ENCODE measurements at regions not wholly inside any gene's neighbourhood (a gene's known extent, or its start where the extent isn't known, plus 50 kb on each side); places are given as distances from the start of the nearest gene placed in this dataset.

DNA sequence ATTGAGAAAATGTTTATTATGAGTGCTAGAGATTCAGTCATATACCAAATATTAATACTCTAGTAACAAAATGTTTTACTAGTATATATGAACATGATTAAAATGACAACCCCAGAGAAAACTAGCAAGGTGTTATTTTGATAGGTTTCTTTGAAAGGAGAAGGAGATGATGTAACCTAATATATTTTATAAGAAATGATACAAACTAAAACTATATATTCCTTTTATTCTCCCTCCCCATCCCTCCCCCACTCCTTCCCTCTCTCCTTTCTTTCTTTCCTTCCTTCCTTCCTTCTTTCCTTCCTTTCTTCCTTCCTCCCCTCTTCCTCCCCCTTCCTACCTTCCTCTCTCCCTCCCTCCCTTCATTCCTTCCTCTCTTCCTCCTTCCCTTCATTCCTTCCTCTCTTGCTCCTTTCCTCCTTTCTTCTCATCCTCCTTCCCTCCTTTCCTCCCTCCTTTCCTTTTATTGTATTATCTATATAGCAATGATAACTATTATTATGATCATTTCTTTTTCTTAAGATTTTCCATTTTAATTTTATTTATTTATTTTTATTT is 215.3 kb upstream of the MEF2C start:
- Histone ChIP-seq H3K4me3 (ENCODE audit: low read depth in 1 of 2, low read length in 2 of 2) (no peak overlapping the region), H3K36me3 (ENCODE audit: control insufficient read depth in 1 of 2, insufficient read depth in 2 of 2, low read length in 2 of 2) (no peaks in the 10 kb centered on the region), H3K27ac (ENCODE audit: low read length) (no peak overlapping the region), H3K9me3 (ENCODE audit: control insufficient read depth in 1 of 2, low read length in 2 of 2) (no peaks in the 10 kb centered on the region), H3K27me3 (ENCODE audit: low read depth, low read length) (no peaks in the 10 kb centered on the region), H3K4me1 (ENCODE audit: control insufficient read depth in 1 of 2, insufficient read depth in 2 of 2, low read length in 2 of 2) (no peaks in the 10 kb centered on the region)

- Histone ChIP-seq H3K27ac (ENCODE audit: low read length) (no peak overlapping the region), H3K36me3 (ENCODE audit: control insufficient read depth in 1 of 2, insufficient read depth in 2 of 2, low read length in 2 of 2) (no peaks in the 10 kb centered on the region), H3K4me3 (ENCODE audit: low read depth in 1 of 2, low read length in 2 of 2) (no peak overlapping the region), H3K4me1 (ENCODE audit: control insufficient read depth in 1 of 2, insufficient read depth in 2 of 2, low read length in 2 of 2) (no peaks in the 10 kb centered on the region), H3K9me3 (ENCODE audit: control insufficient read depth in 1 of 2, low read length in 2 of 2) (no peaks in the 10 kb centered on the region), H3K27me3 (ENCODE audit: low read depth, low read length) (no peaks in the 10 kb centered on the region)
Measured at GRCh38 chr5:89097103-89097502, 214.1 kb upstream of the MEF2C start.

DNA sequence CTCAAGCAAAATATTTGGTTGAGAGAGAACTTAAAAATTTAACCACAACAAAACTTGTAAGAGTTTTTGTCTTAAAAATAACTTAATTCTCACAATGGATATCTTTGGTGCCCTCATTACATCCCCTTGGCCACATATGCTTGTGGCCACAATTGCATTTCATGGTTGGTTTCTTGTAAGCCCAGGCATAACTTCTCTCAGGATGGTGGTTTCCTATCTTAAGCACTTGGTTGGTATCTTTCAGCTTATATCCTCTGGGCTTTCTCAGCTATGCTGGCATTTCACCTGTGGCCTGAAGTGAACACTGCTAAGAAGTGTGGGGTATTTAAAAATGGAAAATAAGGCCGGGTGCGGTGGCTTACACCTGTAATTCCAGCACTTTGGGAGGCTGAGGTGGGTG is 212.4 kb upstream of the MEF2C start:
- H3K36me3 ChIP-seq (ENCODE audit: control insufficient read depth in 1 of 2, insufficient read depth in 2 of 2, low read length in 2 of 2), result no peaks in the 10 kb centered on the region
- no peak overlapping the region for H3K4me3 ChIP-seq (ENCODE audit: low read depth in 1 of 2, low read length in 2 of 2)
- H3K9me3 ChIP-seq (ENCODE audit: control insufficient read depth in 1 of 2, low read length in 2 of 2), result no peaks in the 10 kb centered on the region
- no peak overlapping the region for H3K27ac ChIP-seq (ENCODE audit: low read length)
- H3K4me1 ChIP-seq (ENCODE audit: control insufficient read depth in 1 of 2, insufficient read depth in 2 of 2, low read length in 2 of 2), result no peaks in the 10 kb centered on the region
- H3K27me3 ChIP-seq (ENCODE audit: low read depth, low read length), result no peaks in the 10 kb centered on the region

DNA sequence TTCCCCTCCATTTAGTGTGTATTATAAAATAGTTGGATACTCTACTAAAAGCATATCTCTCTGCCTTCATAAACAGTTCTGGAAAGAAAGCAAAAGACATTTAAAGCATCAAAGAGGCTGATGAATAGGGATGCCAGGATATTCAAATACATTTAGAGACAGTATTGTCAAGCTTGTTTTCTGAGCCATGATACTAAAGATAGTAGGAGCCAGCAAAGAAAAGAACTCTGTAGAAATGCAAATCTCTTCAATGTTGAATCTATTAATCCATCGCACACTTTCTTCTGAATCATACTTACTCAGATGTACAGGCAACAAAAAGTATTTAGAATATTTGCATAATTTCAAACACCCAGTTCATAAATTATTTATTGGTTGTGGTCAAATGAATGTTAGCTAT is 207.1 kb upstream of the MEF2C start:
- no peak overlapping the region for H3K27ac ChIP-seq (ENCODE audit: low read length)
- H3K4me1 ChIP-seq (ENCODE audit: control insufficient read depth in 1 of 2, insufficient read depth in 2 of 2, low read length in 2 of 2), result no peaks in the 10 kb centered on the region
- H3K36me3 ChIP-seq (ENCODE audit: control insufficient read depth in 1 of 2, insufficient read depth in 2 of 2, low read length in 2 of 2), result no peaks in the 10 kb centered on the region
- H3K27me3 ChIP-seq (ENCODE audit: low read depth, low read length), result no peaks in the 10 kb centered on the region
- H3K9me3 ChIP-seq (ENCODE audit: control insufficient read depth in 1 of 2, low read length in 2 of 2), result no peaks in the 10 kb centered on the region
- H3K4me3 ChIP-seq (ENCODE audit: low read depth in 1 of 2, low read length in 2 of 2), result no peak overlapping the region

DNA sequence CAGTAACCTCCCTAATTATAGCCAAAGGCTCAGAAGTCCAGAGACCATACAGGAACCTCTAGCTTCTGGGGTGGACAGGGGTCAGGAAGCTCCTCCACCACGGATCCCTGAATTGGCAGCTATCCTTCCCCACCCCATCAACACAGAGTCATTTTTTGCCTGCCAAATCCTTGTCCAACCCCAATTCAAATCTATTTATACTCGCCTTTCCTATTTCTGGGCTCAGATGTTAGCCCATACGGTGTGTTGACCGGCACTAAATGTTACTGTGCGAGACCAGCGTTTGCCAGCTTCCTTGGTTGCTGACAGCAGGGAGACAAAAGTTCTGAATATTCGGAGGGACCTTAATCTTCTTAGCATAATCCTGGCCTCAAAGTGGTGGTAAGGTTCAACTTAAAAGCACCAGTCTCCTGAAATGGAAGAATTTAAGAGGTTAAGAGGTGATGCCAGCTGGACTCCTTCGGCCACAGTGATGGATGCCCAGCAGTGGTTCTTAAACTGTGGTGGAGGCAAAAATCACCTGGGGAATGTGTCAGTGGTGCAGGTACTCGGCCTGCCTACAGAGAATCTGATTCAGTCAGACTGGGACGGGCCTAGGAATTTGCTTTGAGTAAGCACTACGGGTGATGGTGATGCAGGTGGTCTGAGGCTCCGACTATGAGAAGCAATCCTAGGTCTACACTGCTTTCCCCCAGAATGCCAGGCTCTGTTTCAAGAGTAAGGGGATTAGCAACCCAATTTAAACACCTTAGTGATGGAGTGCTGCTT is 204.8 kb upstream of the MEF2C start:
- Histone ChIP-seq H3K4me1 (ENCODE audit: control insufficient read depth in 1 of 2, insufficient read depth in 2 of 2, low read length in 2 of 2) (no peaks in the 10 kb centered on the region), H3K27ac (ENCODE audit: low read length) (no peak overlapping the region), H3K36me3 (ENCODE audit: control insufficient read depth in 1 of 2, insufficient read depth in 2 of 2, low read length in 2 of 2) (no peaks in the 10 kb centered on the region)

DNA sequence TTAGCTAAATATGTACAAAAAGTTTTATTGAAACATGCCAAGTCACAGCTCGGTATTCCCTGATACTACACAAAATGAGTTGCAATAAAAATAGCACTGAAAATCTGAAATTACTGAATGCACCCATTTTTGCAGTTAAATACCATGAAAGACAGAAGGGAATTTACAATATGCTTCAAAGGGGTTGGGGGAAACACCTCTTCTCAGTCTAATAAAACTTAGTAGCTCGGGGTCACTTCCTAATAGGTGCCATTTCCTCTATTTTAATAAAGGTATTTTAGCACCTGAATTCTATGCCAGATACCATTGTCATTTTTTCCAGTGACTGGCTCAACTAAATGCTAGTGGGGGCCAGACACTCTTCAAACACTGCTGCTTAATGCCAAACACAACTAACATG is 204.1 kb upstream of the MEF2C start:
- H3K27me3 ChIP-seq (ENCODE audit: low read depth, low read length), result no peaks in the 10 kb centered on the region
- H3K4me3 ChIP-seq (ENCODE audit: low read depth in 1 of 2, low read length in 2 of 2), result no peak overlapping the region
- no peaks in the 10 kb centered on the region for H3K9me3 ChIP-seq (ENCODE audit: control insufficient read depth in 1 of 2, low read length in 2 of 2)
- no peaks in the 10 kb centered on the region for H3K4me1 ChIP-seq (ENCODE audit: control insufficient read depth in 1 of 2, insufficient read depth in 2 of 2, low read length in 2 of 2)
- no peaks in the 10 kb centered on the region for H3K36me3 ChIP-seq (ENCODE audit: control insufficient read depth in 1 of 2, insufficient read depth in 2 of 2, low read length in 2 of 2)
- no peak overlapping the region for H3K27ac ChIP-seq (ENCODE audit: low read length)

More for the DNA sequence above, 204.8 kb upstream of the MEF2C start:
- Histone ChIP-seq H3K4me3 (ENCODE audit: low read depth in 1 of 2, low read length in 2 of 2) (no peak overlapping the region), H3K9me3 (ENCODE audit: control insufficient read depth in 1 of 2, low read length in 2 of 2) (no peaks in the 10 kb centered on the region), H3K27me3 (ENCODE audit: low read depth, low read length) (no peaks in the 10 kb centered on the region)

DNA sequence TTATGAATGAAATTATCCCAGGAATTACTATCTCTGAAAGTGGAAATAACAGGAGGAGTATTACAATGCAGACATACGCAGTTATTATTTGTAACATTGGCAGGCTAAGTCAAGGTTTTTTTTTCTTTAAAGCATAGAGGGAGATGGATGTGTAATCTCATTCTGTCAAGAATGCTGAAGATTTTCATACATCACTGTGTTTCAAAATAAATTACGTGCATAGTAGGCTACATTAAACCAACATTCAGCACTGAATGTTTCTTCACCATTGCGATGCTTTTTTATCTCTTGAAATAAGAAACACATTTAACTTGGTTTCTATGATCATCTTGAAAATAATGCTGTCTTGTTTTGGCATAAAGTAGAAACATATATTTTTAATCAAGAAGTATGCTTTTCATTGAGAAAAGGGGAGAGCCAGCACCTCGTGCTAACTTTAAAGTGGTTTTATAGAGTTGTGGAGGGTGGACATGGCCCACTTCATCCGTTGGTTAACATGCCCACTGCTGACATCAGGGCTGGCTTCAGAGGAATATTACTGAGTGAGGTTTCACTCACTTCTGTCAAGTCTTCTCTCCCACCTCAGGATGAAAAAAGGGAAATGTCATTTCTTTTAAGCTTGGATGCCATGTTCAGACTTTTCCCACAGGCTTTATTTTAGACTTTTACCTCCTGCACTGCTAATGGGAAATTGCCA is 203.6 kb upstream of the MEF2C start:
- no peaks in the 10 kb centered on the region for H3K27me3 ChIP-seq (ENCODE audit: low read depth, low read length)
- no peaks in the 10 kb centered on the region for H3K4me1 ChIP-seq (ENCODE audit: control insufficient read depth in 1 of 2, insufficient read depth in 2 of 2, low read length in 2 of 2)
- no peak overlapping the region for H3K4me3 ChIP-seq (ENCODE audit: low read depth in 1 of 2, low read length in 2 of 2)
- H3K36me3 ChIP-seq (ENCODE audit: control insufficient read depth in 1 of 2, insufficient read depth in 2 of 2, low read length in 2 of 2), result no peaks in the 10 kb centered on the region
- no peak overlapping the region for H3K27ac ChIP-seq (ENCODE audit: low read length)
- H3K9me3 ChIP-seq (ENCODE audit: control insufficient read depth in 1 of 2, low read length in 2 of 2), result no peaks in the 10 kb centered on the region

GRCh38 chr5:89083791-89084190 is 200.8 kb upstream of the MEF2C start:
- H3K9me3 ChIP-seq (ENCODE audit: control insufficient read depth in 1 of 2, low read length in 2 of 2), result no peaks in the 10 kb centered on the region
- H3K4me1 ChIP-seq (ENCODE audit: control insufficient read depth in 1 of 2, insufficient read depth in 2 of 2, low read length in 2 of 2), result no peaks in the 10 kb centered on the region
- no peak overlapping the region for H3K27ac ChIP-seq (ENCODE audit: low read length)
- H3K36me3 ChIP-seq (ENCODE audit: control insufficient read depth in 1 of 2, insufficient read depth in 2 of 2, low read length in 2 of 2), result no peaks in the 10 kb centered on the region
- H3K27me3 ChIP-seq (ENCODE audit: low read depth, low read length), result no peaks in the 10 kb centered on the region
- H3K4me3 ChIP-seq (ENCODE audit: low read depth in 1 of 2, low read length in 2 of 2), result no peak overlapping the region

GRCh38 chr5:89081360-89081759 is 198.4 kb upstream of the MEF2C start:
- H3K27me3 ChIP-seq (ENCODE audit: low read depth, low read length), result no peaks in the 10 kb centered on the region
- H3K9me3 ChIP-seq (ENCODE audit: control insufficient read depth in 1 of 2, low read length in 2 of 2), result no peaks in the 10 kb centered on the region
- H3K4me1 ChIP-seq (ENCODE audit: control insufficient read depth in 1 of 2, insufficient read depth in 2 of 2, low read length in 2 of 2), result no peaks in the 10 kb centered on the region

GRCh38 chr5:89080467-89081116 is 197.6 kb upstream of the MEF2C start:
- no peaks in the 10 kb centered on the region for H3K4me1 ChIP-seq (ENCODE audit: control insufficient read depth in 1 of 2, insufficient read depth in 2 of 2, low read length in 2 of 2)
- no peaks in the 10 kb centered on the region for H3K36me3 ChIP-seq (ENCODE audit: control insufficient read depth in 1 of 2, insufficient read depth in 2 of 2, low read length in 2 of 2)
- H3K27me3 ChIP-seq (ENCODE audit: low read depth, low read length), result no peaks in the 10 kb centered on the region
- H3K9me3 ChIP-seq (ENCODE audit: control insufficient read depth in 1 of 2, low read length in 2 of 2), result no peaks in the 10 kb centered on the region
- no peak overlapping the region for H3K27ac ChIP-seq (ENCODE audit: low read length)
- no peak overlapping the region for H3K4me3 ChIP-seq (ENCODE audit: low read depth in 1 of 2, low read length in 2 of 2)

More at GRCh38 chr5:89081360-89081759, 198.4 kb upstream of the MEF2C start:
- Histone ChIP-seq H3K27ac (ENCODE audit: low read length) (no peak overlapping the region), H3K4me3 (ENCODE audit: low read depth in 1 of 2, low read length in 2 of 2) (no peak overlapping the region), H3K36me3 (ENCODE audit: control insufficient read depth in 1 of 2, insufficient read depth in 2 of 2, low read length in 2 of 2) (no peaks in the 10 kb centered on the region)

GRCh38 chr5:89072842-89073672 is 190.1 kb upstream of the MEF2C start:
- Histone ChIP-seq H3K4me1 (ENCODE audit: control insufficient read depth in 1 of 2, insufficient read depth in 2 of 2, low read length in 2 of 2) (no peaks in the 10 kb centered on the region), H3K9me3 (ENCODE audit: control insufficient read depth in 1 of 2, low read length in 2 of 2) (no peaks in the 10 kb centered on the region), H3K36me3 (ENCODE audit: control insufficient read depth in 1 of 2, insufficient read depth in 2 of 2, low read length in 2 of 2) (no peaks in the 10 kb centered on the region), H3K27me3 (ENCODE audit: low read depth, low read length) (no peaks in the 10 kb centered on the region), H3K4me3 (ENCODE audit: low read depth in 1 of 2, low read length in 2 of 2) (no peak overlapping the region), H3K27ac (ENCODE audit: low read length) (no peak overlapping the region)

All from muscle layer of duodenum (tissue), 2 donors.